ENCODE measurements at regions not wholly inside any gene's neighbourhood (a gene's known extent, or its start where the extent isn't known, plus 50 kb on each side); places are given as distances from the start of the nearest gene placed in this dataset.

GRCh38 chr14:49975276-49975675, 82.4 kb downstream of the ARF6 start:
- Mint-ChIP-seq H3K36me3 (no peaks in the 10 kb centered on the region), H3K4me1 (peaks cover 51 to 54% of the 10 kb centered on the region in 2 donors)
- 94% methylated on average over 2 of the region's 2 CpGs for WGBS (ENCODE audit: insufficient coverage)

GRCh38 chr14:49975799-49976198, 82.9 kb downstream of the ARF6 start:
- Histone ChIP-seq H3K36me3 (ENCODE audit: control insufficient read depth, insufficient read depth, low read length) (no peaks in the 10 kb centered on the region), H3K4me1 (ENCODE audit: control insufficient read depth, insufficient read depth, low read length) (peaks cover 48% of the 10 kb centered on the region), H3K9me3 (ENCODE audit: control insufficient read depth, insufficient read depth, low read length) (no peaks in the 10 kb centered on the region), H3K27ac (ENCODE audit: low read length) (no peak overlapping the region), H3K4me3 (ENCODE audit: low read length) (no peak overlapping the region), H3K27me3 (ENCODE audit: control insufficient read depth, insufficient read depth, low read length) (no peaks in the 10 kb centered on the region)
- Mint-ChIP-seq H3K27me3 (ENCODE audit: low read depth in 2 of 2) (no peaks in the 10 kb centered on the region), H3K9me3 (no peaks in the 10 kb centered on the region), H3K36me3 (no peaks in the 10 kb centered on the region), H3K4me1 (peaks cover 46 to 53% of the 10 kb centered on the region in 2 donors), H3K4me3 (no peak overlapping the region), H3K27ac (no peak overlapping the region)
- intact Hi-C loops (cut with micrococcal nuclease), result no loop called here
- ATAC-seq (no peak), DNase-seq (no peak)
- WGBS (ENCODE audit: insufficient coverage), result 98% methylated on average over 3 of the region's 3 CpGs
- no peak for TF ChIP-seq CTCF (IDR thresholded peaks at IDR 0.05)

More at GRCh38 chr14:49975276-49975675, 82.4 kb downstream of the ARF6 start:
- H3K27me3 ChIP-seq (ENCODE audit: control insufficient read depth, insufficient read depth, low read length), result no peaks in the 10 kb centered on the region
- H3K4me1 ChIP-seq (ENCODE audit: control insufficient read depth, insufficient read depth, low read length), result peaks cover 54% of the 10 kb centered on the region
- H3K27ac Mint-ChIP-seq, result peak overlapping the region in 1 of 2 donors; percentile 16
- no peak for TF ChIP-seq CTCF (IDR thresholded peaks at IDR 0.05)
- DNase-seq, result no peak
- no peaks in the 10 kb centered on the region for H3K27me3 Mint-ChIP-seq (ENCODE audit: low read depth in 2 of 2)
- no peak overlapping the region for H3K4me3 ChIP-seq (ENCODE audit: low read length)
- H3K36me3 ChIP-seq (ENCODE audit: control insufficient read depth, insufficient read depth, low read length), result no peaks in the 10 kb centered on the region
- ATAC-seq, result no peak
- no peak overlapping the region for H3K4me3 Mint-ChIP-seq
- no peak overlapping the region for H3K27ac ChIP-seq (ENCODE audit: low read length)
- no peaks in the 10 kb centered on the region for H3K9me3 ChIP-seq (ENCODE audit: control insufficient read depth, insufficient read depth, low read length)
- H3K9me3 Mint-ChIP-seq, result no peaks in the 10 kb centered on the region
- intact Hi-C loops (cut with micrococcal nuclease), result no loop called here

- ATAC-seq (peak in 1 of 3 donors; percentile 35), DNase-seq (peak in 1 of 2 donors; percentile 69)
- TF ChIP-seq CTCF (IDR thresholded peaks at IDR 0.05), result no peak
- no peaks in the 10 kb centered on the region for H3K36me3 ChIP-seq (ENCODE audit: control insufficient read depth, insufficient read depth, low read length)
- no peaks in the 10 kb centered on the region for H3K27me3 ChIP-seq (ENCODE audit: control insufficient read depth, insufficient read depth, low read length)
- Mint-ChIP-seq H3K4me1 (peaks cover 31 to 43% of the 10 kb centered on the region in 2 donors), H3K27ac (peak overlapping the region in 1 of 2 donors; percentile 44), H3K36me3 (no peaks in the 10 kb centered on the region), H3K27me3 (ENCODE audit: low read depth in 2 of 2) (no peaks in the 10 kb centered on the region), H3K4me3 (no peak overlapping the region), H3K9me3 (no peaks in the 10 kb centered on the region)
- peak overlapping the region; percentile 62 for H3K27ac ChIP-seq (ENCODE audit: low read length)
- no peaks in the 10 kb centered on the region for H3K9me3 ChIP-seq (ENCODE audit: control insufficient read depth, insufficient read depth, low read length)
- WGBS (ENCODE audit: insufficient coverage), result 67% methylated on average over 5 of the region's 5 CpGs
- intact Hi-C loops (cut with micrococcal nuclease), result no loop called here
- no peak overlapping the region for H3K4me3 ChIP-seq (ENCODE audit: low read length)
- peaks cover 38% of the 10 kb centered on the region for H3K4me1 ChIP-seq (ENCODE audit: control insufficient read depth, insufficient read depth, low read length)
Measured at GRCh38 chr14:49977126-49977841, 84.4 kb downstream of the ARF6 start.

GRCh38 chr14:49980027-49980426, 87.1 kb downstream of the ARF6 start:
- Histone ChIP-seq H3K27ac (ENCODE audit: low read length) (no peak overlapping the region), H3K9me3 (ENCODE audit: control insufficient read depth, insufficient read depth, low read length) (no peaks in the 10 kb centered on the region), H3K4me3 (ENCODE audit: low read length) (no peak overlapping the region), H3K36me3 (ENCODE audit: control insufficient read depth, insufficient read depth, low read length) (no peaks in the 10 kb centered on the region), H3K27me3 (ENCODE audit: control insufficient read depth, insufficient read depth, low read length) (no peaks in the 10 kb centered on the region), H3K4me1 (ENCODE audit: control insufficient read depth, insufficient read depth, low read length) (peaks cover 22% of the 10 kb centered on the region)
- TF ChIP-seq CTCF (IDR thresholded peaks at IDR 0.05), result no peak
- H3K9me3 Mint-ChIP-seq, result no peaks in the 10 kb centered on the region
- no peaks in the 10 kb centered on the region for H3K36me3 Mint-ChIP-seq
- H3K4me3 Mint-ChIP-seq, result no peak overlapping the region
- intact Hi-C loops (cut with micrococcal nuclease), result no loop called here
- H3K27ac Mint-ChIP-seq, result no peak overlapping the region
- peaks cover 18 to 37% of the 10 kb centered on the region in 2 donors for H3K4me1 Mint-ChIP-seq
- ATAC-seq (no peak), DNase-seq (no peak)
- no peaks in the 10 kb centered on the region for H3K27me3 Mint-ChIP-seq (ENCODE audit: low read depth in 2 of 2)

Data from natural killer cell (primary cell).